NCI-H2171 treated with DMSO at 0.1 percent for 48 hours (cell line): ENCODE measurements at regions not wholly inside any gene's neighbourhood (a gene's known extent, or its start where the extent isn't known, plus 50 kb on each side); places are given as distances from the start of the nearest gene placed in this dataset.

ENCODE experiments used
- DNase-seq: peaks from one replicate; lab custom pipeline; 2025; lab: John Stamatoyannopoulos, UW

DNA sequence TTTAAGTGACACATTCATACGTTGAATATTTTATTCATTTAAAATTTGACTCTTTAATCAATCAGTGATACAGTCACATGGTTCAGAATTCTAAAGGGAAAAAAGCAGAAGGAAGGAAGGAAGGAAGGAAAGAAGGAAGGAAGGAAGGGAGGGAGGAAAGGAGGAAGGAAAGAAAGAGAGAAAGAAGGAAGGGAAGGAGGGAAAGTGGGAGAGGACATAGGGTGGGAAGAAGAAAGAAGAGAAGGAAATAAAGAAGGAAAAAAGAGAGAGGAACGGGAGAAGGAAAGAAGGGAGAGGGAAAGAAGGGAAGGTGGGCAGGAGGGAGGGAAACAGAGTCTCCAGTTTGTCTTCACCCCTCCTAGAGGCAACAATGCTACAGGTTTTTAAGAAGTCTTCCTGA is 518.6 kb downstream of the MIAT start:
- no peak for DNase-seq

DNA sequence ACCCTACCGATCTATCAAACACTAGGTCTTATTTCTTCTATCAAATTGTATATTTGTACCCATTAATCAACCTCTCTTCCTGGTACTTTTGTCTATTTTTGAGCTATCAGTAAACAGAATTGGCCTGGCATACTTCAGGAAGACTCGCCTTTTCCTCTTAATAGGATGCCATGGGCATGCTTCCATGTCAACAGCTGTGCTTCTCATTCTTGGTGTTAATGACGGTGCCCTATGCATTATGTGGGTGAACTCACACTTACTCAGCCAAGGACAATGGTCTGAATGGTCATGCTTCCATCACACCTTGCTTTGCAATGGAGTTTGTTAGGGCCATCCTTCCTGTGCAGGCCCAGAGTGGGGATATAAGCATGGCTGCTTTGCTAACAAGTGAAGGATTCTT is 521.8 kb downstream of the MIAT start:
- no peak for DNase-seq

DNA sequence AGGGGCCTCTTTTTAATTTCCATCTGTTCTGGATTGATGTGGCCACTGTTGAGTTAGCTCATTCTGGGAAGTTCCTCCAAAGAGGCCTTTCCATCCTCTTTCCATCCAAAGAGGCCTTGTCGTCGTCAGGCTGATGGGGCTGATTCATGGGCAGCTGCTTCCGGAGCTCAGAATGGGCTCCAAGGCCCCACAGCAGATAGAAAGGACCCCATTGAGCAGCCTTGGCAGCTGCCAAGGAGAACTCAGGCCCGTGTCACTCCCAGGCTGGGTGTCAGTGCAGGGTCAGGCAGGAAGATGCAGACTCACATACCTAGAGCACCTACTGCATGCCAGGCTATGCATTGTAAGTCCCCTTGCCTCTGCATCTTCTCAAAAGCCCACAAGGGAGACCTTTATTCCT is 524.1 kb downstream of the MIAT start:
- DNase-seq, result no peak

DNA sequence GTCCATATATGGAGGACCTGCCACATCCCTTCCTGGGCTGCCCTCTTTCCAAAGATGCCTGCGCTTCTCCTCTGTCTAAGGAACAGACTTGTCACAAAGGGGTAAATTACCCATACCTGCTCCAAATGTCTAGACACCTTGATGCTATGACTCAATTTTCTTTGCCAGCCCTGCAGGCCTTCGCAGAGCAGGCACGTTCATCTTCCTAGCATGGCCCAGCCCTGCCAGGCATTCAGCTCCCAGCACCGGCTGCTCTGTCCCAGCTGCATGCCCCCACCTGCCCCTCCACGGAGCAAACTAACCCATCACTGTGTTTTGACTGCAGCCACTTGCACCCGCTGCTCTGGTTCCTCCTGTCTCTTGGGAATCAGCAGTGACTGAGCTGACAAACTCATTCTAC is 526.1 kb downstream of the MIAT start:
- peak; percentile 67 for DNase-seq

DNA sequence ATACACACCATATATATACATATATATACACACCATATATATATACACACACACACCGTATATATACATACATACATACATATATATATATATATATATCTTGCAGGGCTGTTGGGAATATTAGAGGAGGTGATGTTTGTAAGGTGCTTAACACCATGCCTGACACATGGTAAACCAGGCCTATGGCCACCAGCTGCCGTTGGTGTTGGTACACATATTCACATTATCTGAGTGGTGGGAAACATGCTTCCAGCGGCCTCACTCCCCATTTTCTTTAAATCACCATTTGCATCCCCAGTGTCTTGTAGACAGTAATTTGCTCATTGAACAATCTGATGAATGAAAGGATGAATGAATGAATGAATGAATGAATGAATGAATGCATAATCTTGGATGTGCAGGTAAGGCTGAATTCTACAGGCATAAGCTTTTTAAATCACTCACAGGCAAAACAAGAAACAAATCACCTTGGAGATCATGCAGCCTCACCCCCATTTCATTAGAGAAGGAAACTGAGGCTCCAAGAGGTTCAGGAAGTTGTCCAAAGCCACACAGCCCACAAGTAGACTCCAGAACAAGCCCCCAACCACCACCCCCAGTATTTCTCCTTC is 527.8 kb downstream of the MIAT start:
- DNase-seq, result no peak

- DNase-seq, result peak; percentile 91
These were observed 528.4 kb downstream of the MIAT start for GRCh38 chr22:27185760-27186302.

- no peak for DNase-seq
These were observed 529.3 kb downstream of the MIAT start for GRCh38 chr22:27186643-27187042.

DNA sequence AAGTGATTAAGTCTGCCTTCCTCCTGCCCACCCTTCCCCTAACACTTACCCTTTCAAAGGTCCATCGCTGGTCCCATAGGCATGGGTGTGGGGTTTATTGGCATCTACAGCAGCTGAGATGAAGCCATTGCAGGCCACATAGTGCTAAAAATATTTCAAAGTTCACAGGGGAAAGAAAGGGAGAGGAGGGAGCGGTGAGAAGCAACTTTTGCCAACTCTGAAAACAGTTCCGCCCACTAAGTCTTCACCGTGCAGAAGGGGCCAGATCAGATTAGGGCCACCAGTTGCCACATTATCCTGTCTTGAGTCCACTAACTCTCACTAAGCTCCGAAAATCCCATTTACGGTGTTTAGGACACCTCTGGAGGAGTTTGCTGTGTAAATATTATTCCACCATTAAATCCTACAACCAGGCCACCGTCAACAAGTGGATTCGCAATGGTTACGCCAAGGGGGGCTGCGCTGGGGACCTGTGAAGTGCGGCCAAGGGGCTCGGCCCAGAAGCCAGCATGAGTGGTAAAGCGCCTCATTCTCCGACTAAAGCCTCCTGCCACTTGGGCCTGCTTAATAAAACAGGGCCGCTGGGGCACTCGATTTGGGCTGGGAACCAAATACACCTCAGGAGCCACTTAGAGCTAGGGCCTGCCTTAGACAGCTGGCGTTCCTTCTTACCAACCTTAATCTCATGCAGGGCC is 534.9 kb downstream of the MIAT start:
- DNase-seq, result no peak

DNA sequence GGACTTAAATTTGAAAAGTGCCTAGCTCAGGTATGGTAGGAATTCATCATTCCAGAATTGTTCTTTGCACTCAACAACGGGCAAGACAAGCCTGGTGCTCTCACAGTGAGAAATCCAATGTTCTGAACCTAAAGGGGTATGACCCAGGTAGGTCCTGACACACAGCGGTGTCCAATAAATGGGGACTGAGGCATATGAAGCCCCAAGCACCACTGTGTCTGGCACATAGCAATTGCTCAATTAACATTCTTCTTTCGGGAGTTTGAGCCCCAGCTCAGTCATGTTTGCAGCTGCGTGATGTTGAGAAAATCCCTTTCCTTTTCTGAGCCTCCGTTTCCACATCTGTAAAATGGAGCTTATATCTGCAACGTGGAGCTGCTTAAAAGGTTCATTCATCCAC is 535.8 kb downstream of the MIAT start:
- no peak for DNase-seq

GRCh38 chr22:27193636-27194035 is 536.2 kb downstream of the MIAT start:
- no peak for DNase-seq

DNA sequence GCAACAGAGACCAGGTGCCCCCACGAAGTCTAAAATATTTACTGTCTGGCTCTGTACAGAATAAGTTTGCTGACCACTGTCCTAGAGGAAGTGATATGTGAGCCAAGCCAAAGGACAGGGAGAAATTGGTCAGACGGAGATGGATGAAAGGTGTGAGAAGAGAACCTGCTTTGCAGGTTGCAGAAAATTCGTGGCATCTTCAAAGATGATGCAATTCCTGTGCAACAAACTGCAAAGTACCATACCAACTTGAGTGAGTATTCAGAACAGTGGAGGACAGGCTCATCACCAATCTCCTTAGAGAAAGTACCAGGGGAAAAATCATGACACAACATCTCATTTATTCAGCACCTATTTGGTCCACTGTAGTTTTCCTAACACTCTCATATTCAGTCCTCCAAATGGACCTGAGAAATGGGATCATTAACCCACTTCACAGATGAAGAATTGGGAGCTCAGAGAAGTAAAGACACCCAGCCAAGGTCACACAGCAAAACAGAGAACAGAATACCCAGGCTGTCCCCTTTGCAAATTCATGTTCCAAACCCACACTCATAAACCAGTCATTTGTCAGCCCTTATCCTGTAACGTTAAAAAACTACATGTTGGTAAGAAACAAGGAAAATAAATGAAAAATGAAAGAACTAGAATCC is 536.8 kb downstream of the MIAT start:
- no peak for DNase-seq

DNA sequence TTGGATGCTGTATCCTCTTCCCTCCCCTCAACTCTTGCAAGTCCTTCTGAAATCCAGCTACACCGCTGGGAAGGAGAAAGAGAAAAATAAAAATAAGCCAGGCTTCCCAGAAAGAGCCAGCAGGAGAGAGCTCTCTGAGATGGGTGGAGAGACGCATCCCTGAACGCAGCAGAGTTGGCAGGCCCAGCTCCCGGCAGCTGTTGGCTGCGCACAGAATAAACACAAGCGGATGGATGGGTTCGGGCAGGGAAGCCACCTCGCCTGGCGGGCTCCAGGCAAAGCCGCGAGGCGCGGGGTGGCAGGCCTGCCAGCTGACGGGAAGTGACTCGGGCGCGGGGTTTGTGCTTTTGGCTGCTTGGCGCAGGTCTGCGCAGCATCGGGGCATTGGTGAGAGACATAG is 537.7 kb downstream of the MIAT start:
- peak; percentile 83 for DNase-seq

DNA sequence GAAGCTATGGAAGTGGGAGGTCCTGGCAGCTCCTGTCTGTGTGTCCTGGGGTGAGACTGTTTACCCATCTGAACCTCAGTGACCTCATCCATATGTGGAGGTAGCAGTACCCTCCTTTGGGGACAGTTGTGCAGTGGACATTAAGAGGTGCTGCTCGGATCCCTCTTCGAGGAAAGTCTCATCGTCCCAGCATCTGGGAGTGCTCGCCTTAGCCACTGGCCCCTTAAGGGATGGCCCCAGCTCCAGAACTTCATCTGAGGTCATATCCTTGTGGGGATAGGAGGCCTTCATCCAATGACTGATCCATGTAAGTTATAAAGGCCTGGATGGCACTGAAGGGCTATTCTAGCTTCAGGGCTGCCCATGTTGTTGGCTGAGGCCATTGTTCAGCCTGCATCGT is 538.1 kb downstream of the MIAT start:
- DNase-seq, result no peak

DNA sequence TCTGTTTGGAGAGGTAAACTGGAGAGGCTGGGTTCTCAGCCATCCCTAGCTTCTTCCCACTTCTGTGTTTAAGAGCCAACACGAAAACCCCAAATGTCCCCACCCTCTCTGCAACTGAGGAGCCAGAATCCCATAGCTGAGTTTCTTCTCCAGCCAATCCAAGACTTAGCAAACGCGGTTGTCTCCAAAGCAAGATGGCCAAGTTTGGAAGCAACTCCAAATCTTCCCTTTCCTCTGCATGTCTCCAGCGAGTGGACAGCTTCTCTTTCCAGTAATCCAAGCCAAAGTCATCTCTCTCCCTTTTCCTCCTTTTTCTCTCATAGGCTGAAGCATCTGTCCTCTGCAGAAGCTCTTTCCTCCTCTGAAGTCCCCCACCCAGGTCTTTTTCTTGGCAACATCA is 539.2 kb downstream of the MIAT start:
- no peak for DNase-seq

DNA sequence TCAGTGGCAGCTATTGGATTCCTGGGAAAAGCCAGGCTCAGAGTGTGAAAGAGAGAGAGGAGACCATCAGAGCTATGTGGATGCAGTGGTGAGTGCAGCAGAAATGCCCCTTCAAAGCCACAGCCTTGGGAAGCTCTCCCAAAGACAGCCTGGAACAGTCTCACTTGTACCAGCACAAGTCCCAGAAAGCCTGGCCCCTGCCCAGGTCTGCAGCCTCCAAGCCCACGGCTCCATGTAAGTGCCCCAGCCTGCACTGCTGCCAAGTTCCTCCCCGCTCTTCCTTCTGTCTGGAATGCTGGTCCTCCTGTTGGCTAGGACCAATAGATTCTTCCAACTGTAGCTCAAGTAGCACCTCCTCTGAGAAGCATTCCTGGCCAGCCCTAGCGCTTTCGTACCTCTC is 539.7 kb downstream of the MIAT start:
- DNase-seq, result no peak

- DNase-seq, result no peak
These were observed 540.2 kb downstream of the MIAT start for GRCh38 chr22:27197618-27198017.

DNA sequence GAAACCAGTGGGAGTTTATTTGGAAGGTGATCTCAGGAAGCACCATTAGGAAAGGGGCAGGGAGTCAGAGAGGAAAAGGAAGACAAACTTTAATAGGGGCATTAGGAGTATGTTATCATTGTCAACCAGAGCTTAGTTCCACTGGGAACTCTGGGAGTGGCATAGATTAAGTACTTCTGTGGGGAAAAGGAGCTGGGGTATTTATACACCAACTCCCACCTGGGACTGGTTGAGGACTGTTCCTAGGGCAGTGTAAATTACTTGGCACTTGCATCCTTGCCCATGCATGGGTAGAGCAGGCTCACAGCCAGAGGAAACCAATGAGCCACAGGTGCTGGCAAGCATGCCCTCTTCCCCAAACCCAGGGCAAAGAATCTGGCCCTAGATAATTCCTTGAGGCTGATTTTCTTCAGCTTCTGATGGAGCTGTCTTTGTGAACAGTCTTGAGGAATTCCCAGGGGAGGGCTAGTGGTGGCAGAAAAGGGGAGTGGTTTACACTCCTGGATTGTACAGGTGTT is 541.2 kb downstream of the MIAT start:
- peak; percentile 39 for DNase-seq

GRCh38 chr22:27199354-27199753 is 542.0 kb downstream of the MIAT start:
- no peak for DNase-seq

DNA sequence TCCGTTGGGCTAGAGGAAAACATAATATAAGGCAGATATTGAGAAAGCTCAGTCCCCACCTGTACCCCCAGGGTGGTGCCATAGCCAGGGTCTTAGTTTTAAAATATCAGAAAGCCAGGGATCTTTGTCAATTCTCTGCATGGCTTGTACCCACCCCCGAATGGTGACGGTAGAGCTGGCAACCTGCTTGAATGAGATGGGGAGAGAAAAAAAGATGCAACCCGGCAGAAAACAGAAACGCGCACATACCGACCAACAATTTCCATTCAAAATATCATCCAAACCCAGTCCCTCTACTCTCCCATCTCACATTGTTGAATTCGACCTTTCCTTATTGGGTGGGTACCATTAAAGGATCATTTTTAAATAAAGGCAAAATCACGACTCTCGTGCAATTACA is 543.9 kb downstream of the MIAT start:
- DNase-seq, result no peak

GRCh38 chr22:27201741-27202140 is 544.4 kb downstream of the MIAT start:
- DNase-seq, result no peak

DNA sequence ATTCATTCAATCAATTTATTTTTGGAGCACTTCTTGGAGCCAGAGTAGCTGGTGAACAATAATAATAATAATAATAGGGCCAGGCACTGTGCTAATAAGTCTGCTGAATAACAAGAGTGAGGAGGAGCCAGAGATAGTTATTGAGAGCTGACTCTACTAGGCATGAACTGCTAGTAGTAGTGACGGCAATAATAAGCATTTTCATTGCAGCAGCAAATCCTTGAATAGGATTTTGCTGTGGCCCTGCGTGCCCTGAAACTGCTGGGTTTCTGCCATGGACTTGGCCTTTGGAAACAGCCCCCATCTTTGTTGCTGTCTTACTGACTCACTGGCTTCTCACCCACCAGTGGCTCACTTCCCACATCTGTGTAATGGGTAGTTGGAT is 545.9 kb downstream of the MIAT start:
- DNase-seq, result no peak

DNA sequence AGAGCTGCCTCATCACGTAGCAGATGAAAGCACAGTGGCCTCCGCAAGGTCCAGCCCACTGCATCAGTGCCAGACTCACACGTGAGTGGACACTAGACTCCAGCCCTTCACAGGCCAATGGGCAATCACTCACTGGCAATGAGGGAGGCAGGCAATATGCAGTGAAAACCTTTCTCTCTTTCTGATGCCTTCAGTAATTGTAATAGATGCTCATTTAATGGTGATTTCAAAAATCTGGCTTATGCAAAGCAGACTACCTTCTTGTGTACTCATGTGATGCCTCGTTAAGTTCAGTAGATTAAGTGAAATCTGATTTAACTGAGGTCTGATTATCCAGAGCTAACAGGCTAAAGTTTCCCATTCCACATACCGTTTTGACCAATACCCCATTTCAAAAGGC is 546.9 kb downstream of the MIAT start:
- DNase-seq, result no peak

- DNase-seq, result no peak
These were observed 547.4 kb downstream of the MIAT start for GRCh38 chr22:27204817-27205216.
